Activated CD4-positive, alpha-beta memory T cell treated with anti-CD3 and anti-CD28 coated beads for 36 hours (primary cell): ENCODE measurements at regions not wholly inside any gene's neighbourhood (a gene's known extent, or its start where the extent isn't known, plus 50 kb on each side); places are given as distances from the start of the nearest gene placed in this dataset.

Experiments
- CTCF ChIA-PET: fragments of 350-600 bp; sonication (Branson Sonifier 250); formaldehyde crosslinking; loops from one replicate; lab custom pipeline; 2021; ENCODE audit warnings: antibody characterized with exemption, inconsistent platforms; lab: Charles Lee
- POLR2A ChIA-PET: fragments of 350-600 bp; sonication (Branson Sonifier 250); formaldehyde crosslinking; loops from one replicate; lab custom pipeline; 2021; ENCODE audit warnings: antibody characterized with exemption; lab: Charles Lee
- DNase-seq: peaks from one replicate; pipeline ENCODE4 v3.0.0-alpha.2; 2020
- H3K27ac Mint-ChIP-seq: one replicate; pipeline ENCODE4 v1.8.0; 2021; ENCODE audit warnings: mixed read lengths
- H3K27me3 Mint-ChIP-seq: one replicate; pipeline ENCODE4 v1.8.0; 2021; ENCODE audit warnings: mixed read lengths
- H3K36me3 Mint-ChIP-seq: one replicate; pipeline ENCODE4 v1.8.0; 2021; ENCODE audit warnings: mixed read lengths
- H3K4me1 Mint-ChIP-seq: one replicate; pipeline ENCODE4 v1.8.0; 2021; ENCODE audit warnings: low read depth, mixed read lengths
- H3K4me3 Mint-ChIP-seq: one replicate; pipeline ENCODE4 v1.8.0; 2021; ENCODE audit warnings: mild to moderate bottlenecking, mixed read lengths
- H3K9me3 Mint-ChIP-seq: one replicate; pipeline ENCODE4 v1.8.0; 2021; ENCODE audit warnings: mixed read lengths
- intact Hi-C: fragments of 100-400 bp; cut with micrococcal nuclease; formaldehyde crosslinking; loops from one replicate; pipeline ENCODE4 v1.15.1; 2023

GRCh38 chr4:18571301-18571761, 549.8 kb upstream of the LCORL start:
- Mint-ChIP-seq H3K27me3 (peaks cover 11% of the 10 kb centered on the region), H3K4me3 (no peak overlapping the region), H3K36me3 (no peaks in the 10 kb centered on the region), H3K9me3 (no peaks in the 10 kb centered on the region), H3K4me1 (no peaks in the 10 kb centered on the region), H3K27ac (no peak overlapping the region)
- ChIA-PET POLR2A (no interaction called here), CTCF (no interaction called here)
- DNase-seq: no peak
- intact Hi-C loops: no loop called here

- no peak for DNase-seq
- no peaks in the 10 kb centered on the region for H3K4me1 Mint-ChIP-seq
- no peaks in the 10 kb centered on the region for H3K9me3 Mint-ChIP-seq
- H3K27me3 Mint-ChIP-seq: peaks cover 11% of the 10 kb centered on the region
- ChIA-PET POLR2A (no interaction called here), CTCF (no interaction called here)
- H3K27ac Mint-ChIP-seq: no peak overlapping the region
- H3K4me3 Mint-ChIP-seq: no peak overlapping the region
- H3K36me3 Mint-ChIP-seq: no peaks in the 10 kb centered on the region
- intact Hi-C loops: no loop called here
Observed at GRCh38 chr4:18570370-18570769, 548.8 kb upstream of the LCORL start.

GRCh38 chr4:18568600-18568999, 547.0 kb upstream of the LCORL start:
- no peaks in the 10 kb centered on the region for H3K4me1 Mint-ChIP-seq
- CTCF ChIA-PET: no interaction called here
- peaks cover 4% of the 10 kb centered on the region for H3K9me3 Mint-ChIP-seq
- intact Hi-C loops: no loop called here
- POLR2A ChIA-PET: no interaction called here
- H3K27me3 Mint-ChIP-seq: peaks cover 8% of the 10 kb centered on the region
- H3K36me3 Mint-ChIP-seq: no peaks in the 10 kb centered on the region
- H3K27ac Mint-ChIP-seq: no peak overlapping the region
- no peak overlapping the region for H3K4me3 Mint-ChIP-seq
- no peak for DNase-seq

- H3K36me3 Mint-ChIP-seq: no peaks in the 10 kb centered on the region
- DNase-seq: no peak
- H3K9me3 Mint-ChIP-seq: peaks cover 4% of the 10 kb centered on the region
- H3K4me3 Mint-ChIP-seq: no peak overlapping the region
- intact Hi-C loops: no loop called here
- POLR2A ChIA-PET: no interaction called here
- CTCF ChIA-PET: no interaction called here
- peaks cover 5% of the 10 kb centered on the region for H3K27me3 Mint-ChIP-seq
- no peaks in the 10 kb centered on the region for H3K4me1 Mint-ChIP-seq
- no peak overlapping the region for H3K27ac Mint-ChIP-seq
Observed at GRCh38 chr4:18566970-18567799, 545.6 kb upstream of the LCORL start.

- no peak overlapping the region for H3K27ac Mint-ChIP-seq
- no peak overlapping the region for H3K4me3 Mint-ChIP-seq
- no peaks in the 10 kb centered on the region for H3K4me1 Mint-ChIP-seq
- no peak for DNase-seq
- ChIA-PET POLR2A (no interaction called here), CTCF (no interaction called here)
- intact Hi-C loops: no loop called here
- H3K27me3 Mint-ChIP-seq: peaks cover 4% of the 10 kb centered on the region
- H3K9me3 Mint-ChIP-seq: peaks cover under 1% of the 10 kb centered on the region
- H3K36me3 Mint-ChIP-seq: no peaks in the 10 kb centered on the region
Observed at GRCh38 chr4:18559492-18559891, 537.9 kb upstream of the LCORL start.

GRCh38 chr4:18556402-18556801, 534.8 kb upstream of the LCORL start:
- Mint-ChIP-seq H3K36me3 (no peaks in the 10 kb centered on the region), H3K4me1 (no peaks in the 10 kb centered on the region), H3K27ac (no peak overlapping the region), H3K9me3 (no peaks in the 10 kb centered on the region), H3K4me3 (no peak overlapping the region), H3K27me3 (peaks cover 4% of the 10 kb centered on the region)
- intact Hi-C loops: no loop called here
- no peak for DNase-seq
- CTCF ChIA-PET: no interaction called here
- POLR2A ChIA-PET: no interaction called here

GRCh38 chr4:18540349-18540748, 518.8 kb upstream of the LCORL start:
- Mint-ChIP-seq H3K36me3 (no peaks in the 10 kb centered on the region), H3K9me3 (no peaks in the 10 kb centered on the region), H3K4me3 (no peak overlapping the region), H3K27ac (no peak overlapping the region), H3K27me3 (peaks cover 1% of the 10 kb centered on the region), H3K4me1 (no peaks in the 10 kb centered on the region)
- CTCF ChIA-PET: no interaction called here
- no peak for DNase-seq
- POLR2A ChIA-PET: no interaction called here
- intact Hi-C loops: no loop called here

- intact Hi-C loops: no loop called here
- Mint-ChIP-seq H3K36me3 (no peaks in the 10 kb centered on the region), H3K9me3 (no peaks in the 10 kb centered on the region), H3K27ac (no peak overlapping the region), H3K4me1 (no peaks in the 10 kb centered on the region), H3K4me3 (no peak overlapping the region), H3K27me3 (peaks cover 1% of the 10 kb centered on the region)
- no peak for DNase-seq
- ChIA-PET CTCF (no interaction called here), POLR2A (no interaction called here)
Observed at GRCh38 chr4:18538121-18538520, 516.6 kb upstream of the LCORL start.

GRCh38 chr4:18536428-18536827, 514.9 kb upstream of the LCORL start:
- POLR2A ChIA-PET: no interaction called here
- H3K4me1 Mint-ChIP-seq: no peaks in the 10 kb centered on the region
- H3K4me3 Mint-ChIP-seq: no peak overlapping the region
- H3K36me3 Mint-ChIP-seq: no peaks in the 10 kb centered on the region
- intact Hi-C loops: no loop called here
- H3K9me3 Mint-ChIP-seq: no peaks in the 10 kb centered on the region
- CTCF ChIA-PET: no interaction called here
- no peak overlapping the region for H3K27ac Mint-ChIP-seq
- peaks cover 1% of the 10 kb centered on the region for H3K27me3 Mint-ChIP-seq
- no peak for DNase-seq

GRCh38 chr4:18535948-18536347, 514.4 kb upstream of the LCORL start:
- no peaks in the 10 kb centered on the region for H3K4me1 Mint-ChIP-seq
- peaks cover 1% of the 10 kb centered on the region for H3K27me3 Mint-ChIP-seq
- no peaks in the 10 kb centered on the region for H3K9me3 Mint-ChIP-seq
- H3K4me3 Mint-ChIP-seq: no peak overlapping the region
- ChIA-PET CTCF (no interaction called here), POLR2A (no interaction called here)
- H3K27ac Mint-ChIP-seq: no peak overlapping the region
- intact Hi-C loops: no loop called here
- no peaks in the 10 kb centered on the region for H3K36me3 Mint-ChIP-seq
- no peak for DNase-seq

GRCh38 chr4:18533262-18533775, 511.8 kb upstream of the LCORL start:
- Mint-ChIP-seq H3K36me3 (no peaks in the 10 kb centered on the region), H3K4me3 (no peak overlapping the region), H3K4me1 (no peaks in the 10 kb centered on the region), H3K27ac (no peak overlapping the region), H3K27me3 (peaks cover 1% of the 10 kb centered on the region), H3K9me3 (no peaks in the 10 kb centered on the region)
- ChIA-PET CTCF (interaction anchor here (0.7 kb wide), 1 partner anchor 1578 kb away, joined by 3 read pairs; no protein-coding TSS in a partner anchor), POLR2A (no interaction called here)
- intact Hi-C loops: no loop called here
- no peak for DNase-seq

- H3K4me3 Mint-ChIP-seq: no peak overlapping the region
- CTCF ChIA-PET: no interaction called here
- H3K36me3 Mint-ChIP-seq: no peaks in the 10 kb centered on the region
- no peak for DNase-seq
- intact Hi-C loops: no loop called here
- no peak overlapping the region for H3K27ac Mint-ChIP-seq
- POLR2A ChIA-PET: no interaction called here
- H3K4me1 Mint-ChIP-seq: no peaks in the 10 kb centered on the region
- no peaks in the 10 kb centered on the region for H3K9me3 Mint-ChIP-seq
- no peaks in the 10 kb centered on the region for H3K27me3 Mint-ChIP-seq
Observed at GRCh38 chr4:18531731-18532130, 510.2 kb upstream of the LCORL start.

- H3K27me3 Mint-ChIP-seq: no peaks in the 10 kb centered on the region
- no peaks in the 10 kb centered on the region for H3K4me1 Mint-ChIP-seq
- intact Hi-C loops: no loop called here
- no peaks in the 10 kb centered on the region for H3K9me3 Mint-ChIP-seq
- DNase-seq: no peak
- H3K36me3 Mint-ChIP-seq: no peaks in the 10 kb centered on the region
- H3K4me3 Mint-ChIP-seq: no peak overlapping the region
- ChIA-PET CTCF (no interaction called here), POLR2A (no interaction called here)
- no peak overlapping the region for H3K27ac Mint-ChIP-seq
Observed at GRCh38 chr4:18529482-18529881, 507.9 kb upstream of the LCORL start.
